CD8-positive, alpha-beta memory T cell (primary cell): ENCODE measurements at regions not wholly inside any gene's neighbourhood (a gene's known extent, or its start where the extent isn't known, plus 50 kb on each side); places are given as distances from the start of the nearest gene placed in this dataset.

ENCODE experiments used
- CTCF ChIA-PET: fragments of 350-600 bp; sonication (Branson Sonifier 250); formaldehyde crosslinking; loops from one replicate; lab custom pipeline; 2021; ENCODE audit warnings: antibody characterized with exemption; lab: Charles Lee
- POLR2A ChIA-PET: fragments of 350-600 bp; sonication (Branson Sonifier 250); formaldehyde crosslinking; loops from one replicate; lab custom pipeline; 2021; ENCODE audit warnings: antibody characterized with exemption; lab: Charles Lee
- DNase-seq, 5 donors: peaks; one replicate each; pipeline versions ENCODE4 v3.0.0 to v3.0.0-alpha.2; 2020 to 2022; ENCODE audit warnings: mixed read lengths in 1 of 5
- H3K27ac ChIP-seq: one replicate; pipeline ENCODE4 v1.7.0; 2013; ENCODE audit warnings: low read depth, mild to moderate bottlenecking, low read length, moderate library complexity
- H3K27me3 ChIP-seq: 2 replicates; pipeline ENCODE4 v1.7.0; 2013; ENCODE audit warnings: low read length, mild to moderate bottlenecking; ENCODE audit not compliant: insufficient read depth, poor library complexity, severe bottlenecking
- H3K36me3 ChIP-seq: 2 replicates; pipeline ENCODE4 v1.7.0; 2013; ENCODE audit warnings: mild to moderate bottlenecking, low read length, moderate library complexity; ENCODE audit not compliant: insufficient read depth
- H3K4me1 ChIP-seq: 2 replicates; pipeline ENCODE4 v1.7.0; 2013; ENCODE audit warnings: mild to moderate bottlenecking, low read length, moderate library complexity; ENCODE audit not compliant: insufficient read depth
- H3K4me3 ChIP-seq: 2 replicates; pipeline ENCODE4 v1.7.0; 2013; ENCODE audit warnings: mild to moderate bottlenecking, low read length
- H3K9me3 ChIP-seq: 2 replicates; pipeline ENCODE4 v1.7.0; 2013; ENCODE audit warnings: mild to moderate bottlenecking, low read length
- H3K27ac Mint-ChIP-seq, 8 donors: one replicate each; pipeline ENCODE4 v1.8.0; 2020 to 2021; ENCODE audit warnings: mixed read lengths in 8 of 8, mild to moderate bottlenecking in 6 of 8, inconsistent platforms in 3 of 8, moderate library complexity in 3 of 8
- H3K27me3 Mint-ChIP-seq, 2 donors: one replicate each; pipeline ENCODE4 v1.8.0; 2020 to 2021; ENCODE audit warnings: mixed read lengths in 2 of 2, mild to moderate bottlenecking in 1 of 2, moderate library complexity in 1 of 2
- H3K36me3 Mint-ChIP-seq, 3 donors: one replicate each; pipeline ENCODE4 v1.8.0; 2020 to 2021; ENCODE audit warnings: mixed read lengths in 3 of 3, inconsistent platforms in 1 of 3, mild to moderate bottlenecking in 1 of 3
- H3K4me1 Mint-ChIP-seq, 3 donors: one replicate each; pipeline ENCODE4 v1.8.0; 2020 to 2021; ENCODE audit warnings: mixed read lengths in 3 of 3, inconsistent platforms in 1 of 3, mild to moderate bottlenecking in 1 of 3
- H3K4me3 Mint-ChIP-seq, 7 donors: one replicate each; pipeline ENCODE4 v1.8.0; 2020 to 2021; ENCODE audit warnings: mixed read lengths in 7 of 7, mild to moderate bottlenecking in 6 of 7, moderate library complexity in 4 of 7, inconsistent platforms in 2 of 7
- H3K9me3 Mint-ChIP-seq, 5 donors: one replicate each; pipeline ENCODE4 v1.8.0; 2020 to 2022; ENCODE audit warnings: mixed read lengths in 5 of 5, mild to moderate bottlenecking in 3 of 5, moderate library complexity in 2 of 5, inconsistent platforms in 1 of 5

DNA sequence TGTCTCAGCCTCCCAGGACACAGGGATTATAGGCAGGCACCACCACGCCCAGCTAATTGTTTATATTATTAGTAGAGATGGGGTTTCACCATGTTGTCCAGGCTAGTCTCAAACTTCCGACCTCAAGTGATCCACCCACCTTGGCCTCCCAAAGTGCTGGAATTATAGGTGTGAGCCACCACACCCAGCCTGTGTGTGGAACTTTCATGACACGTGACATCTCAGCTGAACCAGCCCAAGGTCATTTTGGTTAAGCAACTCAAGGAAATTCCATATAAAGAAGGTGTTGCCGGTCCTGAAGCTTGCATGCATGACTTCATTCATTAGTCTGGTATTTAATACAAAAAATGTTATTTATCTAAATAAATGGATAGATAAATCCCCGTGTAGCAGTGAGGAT lies 145.5 kb downstream of the AXIN2 start:
- H3K9me3 ChIP-seq, result no peaks in the 10 kb centered on the region
- Mint-ChIP-seq H3K4me1 (no peaks in the 10 kb centered on the region), H3K36me3 (no peaks in the 10 kb centered on the region), H3K4me3 (no peak overlapping the region), H3K9me3 (no peaks in the 10 kb centered on the region), H3K27ac (no peak overlapping the region), H3K27me3 (peaks cover 8 to 21% of the 10 kb centered on the region in 2 donors)
- no peaks in the 10 kb centered on the region for H3K36me3 ChIP-seq
- no peak overlapping the region for H3K4me3 ChIP-seq
- H3K27ac ChIP-seq, result no peak overlapping the region
- H3K4me1 ChIP-seq, result no peaks in the 10 kb centered on the region
- CTCF ChIA-PET, result no interaction called here
- POLR2A ChIA-PET, result no interaction called here
- H3K27me3 ChIP-seq, result no peaks in the 10 kb centered on the region
- no peak for DNase-seq

DNA sequence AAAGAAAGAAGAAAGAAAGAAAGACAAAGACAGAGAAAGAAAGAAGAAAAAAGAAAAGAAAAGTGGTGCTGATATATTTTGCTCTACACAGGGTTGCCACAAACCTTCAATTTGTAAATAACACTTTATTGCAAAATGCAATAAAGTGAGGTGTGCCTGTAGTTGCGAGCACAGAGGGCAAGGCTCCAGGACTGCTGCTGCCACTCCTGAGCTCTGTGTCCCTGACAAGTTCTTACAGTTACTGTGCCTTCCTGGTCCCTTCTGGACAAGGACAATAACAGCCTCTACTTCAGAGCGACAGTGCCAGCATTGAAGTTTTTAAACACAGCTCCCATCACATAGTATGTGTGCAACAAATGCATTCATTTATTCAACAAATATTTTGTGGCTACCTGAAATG lies 148.1 kb downstream of the AXIN2 start:
- Mint-ChIP-seq H3K9me3 (no peaks in the 10 kb centered on the region), H3K4me1 (no peaks in the 10 kb centered on the region), H3K27ac (peak overlapping the region in 1 of 8 donors; percentile 69), H3K36me3 (no peaks in the 10 kb centered on the region), H3K27me3 (peaks cover 7 to 14% of the 10 kb centered on the region in 2 donors), H3K4me3 (no peak overlapping the region)
- CTCF ChIA-PET, result no interaction called here
- no peak overlapping the region for H3K4me3 ChIP-seq
- POLR2A ChIA-PET, result no interaction called here
- no peaks in the 10 kb centered on the region for H3K9me3 ChIP-seq
- no peak for DNase-seq
- no peak overlapping the region for H3K27ac ChIP-seq
- no peaks in the 10 kb centered on the region for H3K36me3 ChIP-seq
- H3K27me3 ChIP-seq, result no peaks in the 10 kb centered on the region
- no peaks in the 10 kb centered on the region for H3K4me1 ChIP-seq

GRCh38 chr17:65409381-65409780 lies 152.1 kb downstream of the AXIN2 start:
- ChIA-PET POLR2A (no interaction called here), CTCF (no interaction called here)
- Histone ChIP-seq H3K9me3 (no peaks in the 10 kb centered on the region), H3K4me3 (no peak overlapping the region), H3K27me3 (no peaks in the 10 kb centered on the region), H3K27ac (no peak overlapping the region), H3K36me3 (no peaks in the 10 kb centered on the region), H3K4me1 (no peaks in the 10 kb centered on the region)
- peaks cover 3 to 9% of the 10 kb centered on the region in 2 donors for H3K27me3 Mint-ChIP-seq
- no peak overlapping the region for H3K27ac Mint-ChIP-seq
- no peak for DNase-seq
- H3K4me3 Mint-ChIP-seq, result no peak overlapping the region
- H3K9me3 Mint-ChIP-seq, result no peaks in the 10 kb centered on the region
- H3K36me3 Mint-ChIP-seq, result no peaks in the 10 kb centered on the region
- no peaks in the 10 kb centered on the region for H3K4me1 Mint-ChIP-seq

DNA sequence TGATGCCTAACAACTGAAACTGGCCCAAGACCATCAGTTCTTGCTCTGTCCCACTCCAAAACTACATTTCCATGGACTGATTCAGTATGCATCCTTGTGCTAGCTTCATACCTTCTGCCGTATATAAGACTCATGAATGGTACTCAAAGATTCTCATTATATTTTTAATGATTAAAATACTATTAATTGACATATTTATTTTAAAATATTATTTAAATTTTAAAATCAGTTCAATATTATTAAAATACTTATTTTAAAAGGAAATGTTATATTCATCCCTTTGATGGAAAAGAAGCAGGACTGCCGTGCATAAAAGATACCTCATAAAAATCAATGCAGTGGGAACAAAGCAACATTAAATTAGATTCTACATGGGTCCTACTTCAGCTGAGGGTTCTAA lies 153.4 kb downstream of the AXIN2 start:
- Histone ChIP-seq H3K9me3 (no peaks in the 10 kb centered on the region), H3K27ac (no peak overlapping the region), H3K36me3 (no peaks in the 10 kb centered on the region), H3K4me1 (no peaks in the 10 kb centered on the region), H3K27me3 (no peaks in the 10 kb centered on the region), H3K4me3 (no peak overlapping the region)
- no peaks in the 10 kb centered on the region for H3K9me3 Mint-ChIP-seq
- no peaks in the 10 kb centered on the region for H3K4me1 Mint-ChIP-seq
- no peaks in the 10 kb centered on the region for H3K36me3 Mint-ChIP-seq
- no peak for DNase-seq
- ChIA-PET CTCF (no interaction called here), POLR2A (no interaction called here)
- H3K27ac Mint-ChIP-seq, result no peak overlapping the region
- peaks cover 8 to 12% of the 10 kb centered on the region in 2 donors for H3K27me3 Mint-ChIP-seq
- H3K4me3 Mint-ChIP-seq, result no peak overlapping the region

DNA sequence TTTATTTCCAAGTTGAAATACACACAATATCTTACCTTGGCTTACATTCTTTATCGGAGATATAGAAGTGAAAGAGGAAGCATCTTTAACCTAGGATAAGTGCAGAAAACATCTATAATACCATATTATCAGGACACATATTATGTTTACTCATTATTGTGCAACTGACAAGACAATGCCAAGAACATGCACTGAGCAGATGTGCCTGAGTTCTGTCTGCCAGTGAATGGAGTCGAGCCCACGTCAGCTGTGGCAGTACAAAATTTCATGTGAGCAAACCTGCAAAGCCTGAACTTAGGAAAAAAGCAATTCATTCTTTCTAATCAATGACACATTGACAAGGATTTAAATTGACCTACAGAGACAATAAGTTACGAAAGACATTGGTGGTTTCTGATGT lies 154.4 kb downstream of the AXIN2 start:
- no peak overlapping the region for H3K27ac Mint-ChIP-seq
- H3K9me3 ChIP-seq, result no peaks in the 10 kb centered on the region
- no peaks in the 10 kb centered on the region for H3K9me3 Mint-ChIP-seq
- H3K36me3 Mint-ChIP-seq, result no peaks in the 10 kb centered on the region
- no peak overlapping the region for H3K27ac ChIP-seq
- H3K4me1 Mint-ChIP-seq, result peaks cover 0 to 2% (median 0%) of the 10 kb centered on the region in 3 donors
- no peak for DNase-seq
- no peaks in the 10 kb centered on the region for H3K27me3 ChIP-seq
- H3K27me3 Mint-ChIP-seq, result peaks cover 12 to 14% of the 10 kb centered on the region in 2 donors
- H3K4me1 ChIP-seq, result no peaks in the 10 kb centered on the region
- ChIA-PET CTCF (no interaction called here), POLR2A (no interaction called here)
- H3K36me3 ChIP-seq, result no peaks in the 10 kb centered on the region
- H3K4me3 ChIP-seq, result no peak overlapping the region
- no peak overlapping the region for H3K4me3 Mint-ChIP-seq

GRCh38 chr17:65406552-65406951 lies 154.9 kb downstream of the AXIN2 start:
- no peak for DNase-seq
- Mint-ChIP-seq H3K4me1 (peaks cover 0 to 7% (median 0%) of the 10 kb centered on the region in 3 donors), H3K27me3 (peaks cover 12 to 18% of the 10 kb centered on the region in 2 donors), H3K27ac (no peak overlapping the region), H3K4me3 (no peak overlapping the region), H3K9me3 (no peaks in the 10 kb centered on the region), H3K36me3 (no peaks in the 10 kb centered on the region)
- Histone ChIP-seq H3K27ac (no peak overlapping the region), H3K36me3 (no peaks in the 10 kb centered on the region), H3K4me3 (no peak overlapping the region), H3K9me3 (no peaks in the 10 kb centered on the region), H3K4me1 (no peaks in the 10 kb centered on the region), H3K27me3 (no peaks in the 10 kb centered on the region)
- POLR2A ChIA-PET, result no interaction called here
- CTCF ChIA-PET, result no interaction called here

- no peak overlapping the region for H3K4me3 ChIP-seq
- Mint-ChIP-seq H3K9me3 (no peaks in the 10 kb centered on the region), H3K4me1 (peaks cover 0 to 8% (median 0%) of the 10 kb centered on the region in 3 donors)
These were observed 155.9 kb downstream of the AXIN2 start for GRCh38 chr17:65405563-65405962.

DNA sequence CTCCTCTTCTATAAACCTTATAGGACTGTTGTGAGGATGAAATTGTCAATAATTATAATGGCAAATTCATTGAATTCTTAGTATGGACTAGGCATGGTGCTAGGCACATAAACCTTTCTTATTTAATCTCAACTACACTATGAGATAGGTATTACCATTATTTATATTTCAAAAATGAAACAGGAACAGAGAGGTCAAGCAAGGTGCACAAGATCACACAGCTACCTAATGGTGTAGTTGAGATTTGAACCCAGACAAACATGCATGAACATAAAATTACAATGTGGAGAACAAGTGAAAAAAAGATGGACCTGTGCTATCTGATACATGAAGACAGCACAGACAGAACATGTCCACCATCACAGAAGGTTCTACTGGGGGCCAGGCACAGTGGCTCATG lies 156.7 kb downstream of the AXIN2 start:
- Mint-ChIP-seq H3K4me1 (peaks cover 0 to 8% (median 0%) of the 10 kb centered on the region in 3 donors), H3K27me3 (peaks cover 21 to 36% of the 10 kb centered on the region in 2 donors), H3K27ac (no peak overlapping the region), H3K36me3 (no peaks in the 10 kb centered on the region), H3K4me3 (no peak overlapping the region), H3K9me3 (no peaks in the 10 kb centered on the region)
- no peaks in the 10 kb centered on the region for H3K9me3 ChIP-seq
- H3K4me3 ChIP-seq, result no peak overlapping the region
- no peaks in the 10 kb centered on the region for H3K4me1 ChIP-seq
- no peak overlapping the region for H3K27ac ChIP-seq
- H3K27me3 ChIP-seq, result no peaks in the 10 kb centered on the region
- CTCF ChIA-PET, result no interaction called here
- no peak for DNase-seq
- POLR2A ChIA-PET, result no interaction called here
- H3K36me3 ChIP-seq, result no peaks in the 10 kb centered on the region

More at GRCh38 chr17:65405563-65405962, 155.9 kb downstream of the AXIN2 start:
- no peaks in the 10 kb centered on the region for H3K36me3 Mint-ChIP-seq
- CTCF ChIA-PET, result no interaction called here
- H3K36me3 ChIP-seq, result no peaks in the 10 kb centered on the region
- POLR2A ChIA-PET, result no interaction called here
- H3K27me3 ChIP-seq, result no peaks in the 10 kb centered on the region
- H3K27me3 Mint-ChIP-seq, result peaks cover 17 to 28% of the 10 kb centered on the region in 2 donors
- no peak overlapping the region for H3K27ac Mint-ChIP-seq
- no peak overlapping the region for H3K27ac ChIP-seq
- no peak overlapping the region for H3K4me3 Mint-ChIP-seq
- H3K9me3 ChIP-seq, result no peaks in the 10 kb centered on the region
- no peaks in the 10 kb centered on the region for H3K4me1 ChIP-seq
- DNase-seq, result no peak

DNA sequence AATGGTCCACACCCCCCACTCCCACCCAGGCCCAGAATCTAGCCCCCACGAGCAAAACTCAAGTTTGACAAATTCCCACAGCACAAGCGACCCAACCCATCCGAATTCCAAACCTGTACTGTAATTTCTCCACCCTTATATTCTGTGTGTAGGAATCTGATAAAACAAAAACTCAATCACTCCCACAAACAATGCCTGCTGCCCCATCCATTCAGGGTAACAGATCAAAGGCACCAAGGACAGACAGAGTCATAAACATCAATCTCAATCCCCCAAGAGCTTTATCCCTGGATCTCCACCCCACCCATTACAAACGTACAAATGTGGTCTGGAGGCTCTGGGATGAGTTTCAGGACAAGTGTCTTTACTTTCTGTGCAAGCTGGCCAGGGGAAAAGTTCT lies 157.8 kb downstream of the AXIN2 start:
- Histone ChIP-seq H3K4me1 (no peaks in the 10 kb centered on the region), H3K27ac (no peak overlapping the region), H3K36me3 (no peaks in the 10 kb centered on the region), H3K27me3 (no peaks in the 10 kb centered on the region), H3K9me3 (no peaks in the 10 kb centered on the region), H3K4me3 (no peak overlapping the region)
- Mint-ChIP-seq H3K36me3 (no peaks in the 10 kb centered on the region), H3K27ac (no peak overlapping the region), H3K4me3 (no peak overlapping the region), H3K4me1 (peaks cover 0 to 8% (median 0%) of the 10 kb centered on the region in 3 donors), H3K27me3 (peaks cover 25 to 45% of the 10 kb centered on the region in 2 donors), H3K9me3 (no peaks in the 10 kb centered on the region)
- no peak for DNase-seq
- POLR2A ChIA-PET, result no interaction called here
- CTCF ChIA-PET, result no interaction called here
